A549 (cell line): ENCODE measurements at regions not wholly inside any gene's neighbourhood (a gene's known extent, or its start where the extent isn't known, plus 50 kb on each side); places are given as distances from the start of the nearest gene placed in this dataset.

ENCODE experiments used
- ATAC-seq, 2 experiments: fragments of 200-7000 bp in 1 of 2; fragments of >200 bp in 1 of 2; cut with Nextera tagmentation in 1 of 2; cut with Tn5 transposase in 1 of 2; 3 replicates each; pipeline versions ENCODE4 v1.8.0 to v1.9.1; 2018 to 2020; ENCODE audit warnings: mild to moderate bottlenecking in 1 of 2, moderate library complexity in 1 of 2
- CTCF ChIA-PET: fragments of 300-600 bp; sonication (Branson Sonifier 250); formaldehyde crosslinking; extraction: SDS; loops from one replicate; lab custom pipeline; 2021; ENCODE audit warnings: antibody characterized with exemption, inconsistent platforms; lab: Yijun Ruan, JAX
- POLR2A ChIA-PET: fragments of 350-600 bp; formaldehyde crosslinking; extraction: SDS; loops from one replicate; lab custom pipeline; 2021; ENCODE audit warnings: antibody characterized with exemption, inconsistent platforms; lab: Yijun Ruan, JAX
- DNase-seq, 2 experiments: peaks; one replicate each; pipeline versions ENCODE4 v3.0.0 to v3.0.0-alpha.2; 2011 to 2016; ENCODE audit warnings: low read depth in 1 of 2, low spot score in 1 of 2
- FAIRE-seq: peaks from 2 replicates; lab custom pipeline; 2011; peaks lifted over from hg19 to GRCh38; lab: Jason Lieb, UNC
- H3K27ac ChIP-seq, 2 experiments: fragments of >200 bp; sonication (Bioruptor Twin); formaldehyde crosslinking; 3 replicates each; pipeline ENCODE4 v1.5.1; 2016 to 2017
- H3K4me1 ChIP-seq: fragments of >200 bp; sonication (Bioruptor Twin); formaldehyde crosslinking; 3 replicates; pipeline ENCODE4 v1.6.1; 2016
- H3K4me2 ChIP-seq: fragments of >200 bp; sonication (Bioruptor Twin); formaldehyde crosslinking; 3 replicates; pipeline ENCODE4 v1.6.1; 2016
- H3K4me3 ChIP-seq: fragments of >200 bp; sonication (Bioruptor Twin); formaldehyde crosslinking; 3 replicates; pipeline ENCODE4 v1.5.1; 2016
- H3K9me3 ChIP-seq: fragments of >200 bp; sonication (Bioruptor Twin); formaldehyde crosslinking; 3 replicates; pipeline ENCODE4 v1.6.1; 2016
- BHLHE40 ChIP-seq: IDR thresholded peaks from 2 replicates; pipeline ENCODE4 v1.6.1; 2012; ENCODE audit warnings: low read depth, low read length, inconsistent platforms
- CEBPB ChIP-seq, 2 experiments: fragments of >200 bp in 1 of 2; sonication (Bioruptor Twin) in 1 of 2; formaldehyde crosslinking in 1 of 2; IDR thresholded peaks; 2 replicates each; pipeline ENCODE4 v1.6.1; 2012 to 2016
- CHD4 ChIP-seq: fragments of 200-600 bp; sonication (generic); IDR thresholded peaks from 2 replicates; pipeline ENCODE4 v1.6.1; 2016; ENCODE audit warnings: antibody characterized with exemption, mild to moderate bottlenecking, borderline replicate concordance
- CTCF ChIP-seq: fragments of >200 bp; sonication (Bioruptor Twin); formaldehyde crosslinking; IDR thresholded peaks from 3 replicates; pipeline ENCODE4 v1.5.1; 2016
- EHMT2 ChIP-seq: fragments of 200-600 bp; sonication (generic); IDR thresholded peaks from 2 replicates; pipeline ENCODE4 v1.6.1; 2016; ENCODE audit warnings: antibody characterized with exemption, low read depth, mild to moderate bottlenecking, moderate library complexity
- EP300 ChIP-seq, 2 experiments: fragments of >200 bp; sonication (Bioruptor Twin); formaldehyde crosslinking; IDR thresholded peaks; 2 replicates in 1 of 2; 3 replicates in 1 of 2; pipeline ENCODE4 v1.6.1; 2016 to 2017
- ESRRA ChIP-seq: fragments of 150-350 bp; IDR thresholded peaks from 2 replicates; pipeline ENCODE4 v1.6.1; 2014; ENCODE audit warnings: mild to moderate bottlenecking, low read length, borderline replicate concordance
- FOXS1 ChIP-seq: fragments of 250-450 bp; sonication (Bioruptor Pico); IDR thresholded peaks from 2 replicates; pipeline ENCODE4 v1.5.0; 2020; ENCODE audit warnings: mild to moderate bottlenecking, moderate library complexity
- GATA3 ChIP-seq: IDR thresholded peaks from 2 replicates; pipeline ENCODE4 v1.6.1; 2012; ENCODE audit warnings: borderline replicate concordance
- HOXB5 ChIP-seq: fragments of 250-450 bp; sonication (Bioruptor Pico); IDR thresholded peaks from 2 replicates; pipeline ENCODE4 v1.5.0; 2020; ENCODE audit warnings: mild to moderate bottlenecking, moderate library complexity
- JUNB ChIP-seq: fragments of >200 bp; sonication (Bioruptor Twin); formaldehyde crosslinking; IDR thresholded peaks from 2 replicates; pipeline ENCODE4 v1.6.1; 2016
- KDM1A ChIP-seq: fragments of 200-600 bp; sonication (generic); IDR thresholded peaks from 2 replicates; pipeline ENCODE4 v1.6.1; 2016; ENCODE audit warnings: low read depth, mild to moderate bottlenecking
- MAFK ChIP-seq: fragments of 450-650 bp; IDR thresholded peaks from 2 replicates; pipeline ENCODE4 v1.6.1; 2014; ENCODE audit not compliant: partially characterized antibody
- MAZ ChIP-seq: fragments of 150-350 bp; IDR thresholded peaks from 2 replicates; pipeline ENCODE4 v1.6.1; 2014; ENCODE audit warnings: antibody characterized with exemption, low read depth, low read length, borderline replicate concordance
- MYC ChIP-seq: IDR thresholded peaks from 2 replicates; pipeline ENCODE4 v1.6.1; 2012; ENCODE audit warnings: mild to moderate bottlenecking, inconsistent platforms, low read length, improper control_type of control experiment, borderline replicate concordance
- PBX3 ChIP-seq: IDR thresholded peaks from 2 replicates; pipeline ENCODE4 v1.6.1; 2012
- PHF8 ChIP-seq: fragments of 200-600 bp; sonication (generic); IDR thresholded peaks from 2 replicates; pipeline ENCODE4 v1.6.1; 2016; ENCODE audit warnings: low read depth, mild to moderate bottlenecking, antibody characterized with exemption, moderate library complexity, borderline replicate concordance
- POLR2A ChIP-seq: IDR thresholded peaks from 2 replicates; pipeline ENCODE4 v1.6.1; 2012; ENCODE audit warnings: mild to moderate bottlenecking, low read length
- REST ChIP-seq: fragments of 200-600 bp; sonication (generic); IDR thresholded peaks from 2 replicates; pipeline ENCODE4 v1.6.1; 2016; ENCODE audit warnings: antibody characterized with exemption, mild to moderate bottlenecking, moderate library complexity
- RNF2 ChIP-seq: fragments of 200-600 bp; sonication (generic); IDR thresholded peaks from 2 replicates; pipeline ENCODE4 v1.6.1; 2016; ENCODE audit warnings: low read depth, mild to moderate bottlenecking, antibody characterized with exemption, moderate library complexity, borderline replicate concordance
- SMC3 ChIP-seq: fragments of >200 bp; sonication (Bioruptor Twin); formaldehyde crosslinking; IDR thresholded peaks from 3 replicates; pipeline ENCODE4 v1.6.1; 2018; ENCODE audit warnings: inconsistent platforms
- TFCP2L1 ChIP-seq: fragments of 250-450 bp; sonication (Bioruptor Pico); IDR thresholded peaks from 2 replicates; pipeline ENCODE4 v1.5.0; 2021; ENCODE audit warnings: mild to moderate bottlenecking
- TP53 ChIP-seq: fragments of 250-450 bp; sonication (Bioruptor Pico); IDR thresholded peaks from 2 replicates; pipeline ENCODE4 v1.5.0; 2021; ENCODE audit warnings: mild to moderate bottlenecking, moderate library complexity
- USF2 ChIP-seq: fragments of 450-650 bp; IDR thresholded peaks from 2 replicates; pipeline ENCODE4 v1.6.1; 2014; ENCODE audit warnings: antibody characterized with exemption
- ZNF302 ChIP-seq: fragments of 250-450 bp; sonication (Bioruptor Pico); IDR thresholded peaks from 2 replicates; pipeline ENCODE4 v1.9.0; 2021; ENCODE audit warnings: inconsistent platforms, mild to moderate bottlenecking, moderate library complexity
- WGBS: methylation state at CpG from one replicate; pipeline ENCODE4 v1.1.6; 2017; ENCODE audit errors: missing lambda C conversion rate; 5-methylcytosine and 5-hydroxymethylcytosine counted together

- Histone ChIP-seq H3K4me2 (no peak overlapping the region), H3K4me1 (no peaks in the 10 kb centered on the region), H3K27ac (no peak overlapping the region), H3K9me3 (no peaks in the 10 kb centered on the region), H3K4me3 (no peak overlapping the region)
- no peak for FAIRE-seq
- ChIA-PET POLR2A (no interaction called here), CTCF (no interaction called here)
- DNase-seq, result no peak
- 13% methylated on average over 10 of the region's 10 CpGs for WGBS
- no peak for TF ChIP-seq CHD4
- no peak for TF ChIP-seq MAZ
- no peak for TF ChIP-seq CEBPB (IDR thresholded peaks at IDR 0.05)
- no peak for TF ChIP-seq USF2
- TF ChIP-seq POLR2A, result no peak
- TF ChIP-seq TP53 (CRISPR knock-in tag), result no peak
- TF ChIP-seq SMC3, result no peak
- no peak for TF ChIP-seq GATA3
- ATAC-seq, result no peak
These were observed 210.7 kb upstream of the TMEM132C start for GRCh38 chr12:128056136-128056801.

GRCh38 chr12:128057586-128057985, 209.4 kb upstream of the TMEM132C start:
- no peak for TF ChIP-seq CEBPB (IDR thresholded peaks at IDR 0.05)
- TF ChIP-seq JUNB, result no peak
- no peak for TF ChIP-seq MYC
- no peak for TF ChIP-seq REST
- TF ChIP-seq EP300 (IDR thresholded peaks at IDR 0.05), result no peak
- no peak for TF ChIP-seq TFCP2L1 (CRISPR knock-in tag)
- no peak for TF ChIP-seq PBX3
- TF ChIP-seq HOXB5, result no peak
- TF ChIP-seq TP53 (CRISPR knock-in tag), result no peak
- no peak for TF ChIP-seq RNF2
- TF ChIP-seq FOXS1 (CRISPR knock-in tag), result no peak
- TF ChIP-seq SMC3, result no peak
- ATAC-seq, result no peak
- no peak overlapping the region for H3K27ac ChIP-seq
- ChIA-PET POLR2A (no interaction called here), CTCF (interaction anchor here (1.5 kb wide), 1 partner anchor 12 kb away, joined by 3 read pairs; no protein-coding TSS in a partner anchor)
- no peak for DNase-seq
- WGBS, result 27% methylated on average over 9 of the region's 9 CpGs
- no peak overlapping the region for H3K4me2 ChIP-seq
- no peak for FAIRE-seq
- H3K4me3 ChIP-seq, result no peak overlapping the region
- no peaks in the 10 kb centered on the region for H3K9me3 ChIP-seq
- H3K4me1 ChIP-seq, result no peaks in the 10 kb centered on the region

GRCh38 chr12:128059621-128060370, 207.2 kb upstream of the TMEM132C start:
- DNase-seq, result no peak
- Histone ChIP-seq H3K4me1 (no peaks in the 10 kb centered on the region), H3K4me3 (no peak overlapping the region), H3K4me2 (no peak overlapping the region), H3K9me3 (no peaks in the 10 kb centered on the region), H3K27ac (no peak overlapping the region)
- ATAC-seq, result no peak
- WGBS, result 25% methylated on average over 18 of the region's 18 CpGs
- POLR2A ChIA-PET, result no interaction called here
- CTCF ChIA-PET, result interaction anchor here (0.9 to 1.3 kb wide), 2 partner anchors 9 to 13 kb away, joined by 3 to 5 read pairs; no protein-coding TSS in a partner anchor
- no peak for FAIRE-seq
- TF ChIP-seq PHF8, result no peak
- no peak for TF ChIP-seq USF2
- TF ChIP-seq RNF2, result no peak
- no peak for TF ChIP-seq ESRRA
- TF ChIP-seq ZNF302, result no peak
- TF ChIP-seq BHLHE40, result no peak
- TF ChIP-seq MAFK, result no peak
- TF ChIP-seq CTCF, result no peak
- no peak for TF ChIP-seq KDM1A
- TF ChIP-seq EHMT2, result no peak
- TF ChIP-seq GATA3, result no peak
